ENCODE measurements at regions not wholly inside any gene's neighbourhood (a gene's known extent, or its start where the extent isn't known, plus 50 kb on each side); places are given as distances from the start of the nearest gene placed in this dataset.

DNA sequence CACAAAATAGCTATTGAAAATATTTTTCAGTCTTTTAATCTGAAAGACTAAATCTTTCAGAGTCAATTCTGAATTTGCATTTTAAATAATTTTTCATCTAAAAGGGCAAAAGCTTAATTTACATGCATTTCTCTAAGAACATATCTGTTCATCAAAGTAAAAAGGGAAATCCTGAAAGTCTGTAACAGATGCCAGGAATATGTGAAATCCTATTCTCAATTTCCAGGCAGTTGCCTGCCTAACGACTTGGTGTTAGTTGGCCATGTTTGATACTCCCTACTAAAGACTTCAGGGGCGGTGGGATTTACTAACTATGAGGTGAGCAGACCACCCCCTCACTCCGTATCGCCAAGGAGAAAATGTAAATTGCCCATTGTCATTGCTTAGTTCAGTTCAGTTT, 136.8 kb downstream of the KIT start:
- ATAC-seq (no peak), DNase-seq (no peak)
- no peaks in the 10 kb centered on the region for H3K27me3 Mint-ChIP-seq
- CTCF ChIA-PET, result no interaction called here
- no peaks in the 10 kb centered on the region for H3K36me3 Mint-ChIP-seq
- no peaks in the 10 kb centered on the region for H3K9me3 Mint-ChIP-seq (ENCODE audit: low read depth)
- H3K27ac Mint-ChIP-seq, result no peak overlapping the region
- no peak overlapping the region for H3K4me3 Mint-ChIP-seq
- no peaks in the 10 kb centered on the region for H3K4me1 Mint-ChIP-seq

DNA sequence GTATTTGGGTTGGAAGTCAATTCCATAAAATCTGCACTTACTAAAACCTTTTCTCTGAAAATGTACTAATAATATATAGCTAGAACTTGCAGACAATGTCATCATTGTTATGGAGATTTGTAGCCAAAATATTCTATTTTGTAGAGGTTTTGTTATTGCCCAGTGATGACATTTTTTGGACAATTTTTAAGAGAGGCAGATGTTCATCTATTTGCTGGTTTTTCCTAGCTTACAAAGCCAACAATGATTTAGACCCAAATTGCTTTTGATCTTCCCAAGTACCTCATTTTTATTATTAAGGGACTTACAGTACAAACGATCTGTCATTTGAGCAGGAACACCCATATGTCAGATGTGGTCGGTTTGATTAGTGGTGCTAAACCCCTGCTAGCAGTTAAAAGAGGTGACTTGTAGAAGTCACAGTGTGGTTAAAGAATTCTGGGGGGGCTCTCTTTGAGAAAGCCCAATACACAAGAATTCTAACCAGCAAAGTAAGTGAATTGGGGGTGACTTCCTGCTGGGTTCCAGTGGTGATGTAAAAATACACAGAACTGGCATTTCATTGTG, 136.2 kb downstream of the KIT start:
- Mint-ChIP-seq H3K9me3 (ENCODE audit: low read depth) (no peaks in the 10 kb centered on the region), H3K4me3 (no peak overlapping the region), H3K27me3 (no peaks in the 10 kb centered on the region), H3K27ac (no peak overlapping the region), H3K4me1 (no peaks in the 10 kb centered on the region), H3K36me3 (no peaks in the 10 kb centered on the region)
- DNase-seq (no peak), ATAC-seq (no peak)
- CTCF ChIA-PET, result no interaction called here

Measured in activated CD8-positive, alpha-beta memory T cell treated with anti-CD3 and anti-CD28 coated beads, Interleukin-2, amount 10 ng/mL, durations not matched to agents 7 days and 5 days (primary cell).